ENCODE measurements at regions not wholly inside any gene's neighbourhood (a gene's known extent, or its start where the extent isn't known, plus 50 kb on each side); places are given as distances from the start of the nearest gene placed in this dataset.

DNA sequence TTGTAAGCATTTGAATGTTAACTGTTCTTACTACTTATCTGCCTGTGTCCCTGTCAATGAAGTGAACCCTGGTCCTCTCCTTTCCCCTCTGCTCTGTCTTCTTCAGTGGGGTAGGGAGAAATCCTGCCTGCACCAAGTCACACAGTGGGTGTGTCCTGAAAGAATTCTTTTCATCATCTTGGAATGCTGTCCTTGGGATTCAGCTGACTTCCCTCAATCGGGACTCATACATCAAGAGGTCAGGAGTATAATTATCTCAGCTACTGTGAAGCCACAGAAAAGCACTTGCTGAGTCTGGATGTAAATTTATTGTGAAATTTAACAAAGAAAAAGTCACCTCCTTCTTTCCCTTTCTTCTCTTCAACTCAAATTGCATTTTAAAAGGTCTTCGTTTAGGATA lies 328.5 kb downstream of the SOX4 start:
- H3K4me1 Mint-ChIP-seq (ENCODE audit: low read depth, unreplicated experiment): peaks cover 52% of the 10 kb centered on the region
- TF ChIP-seq, protein P1, sequence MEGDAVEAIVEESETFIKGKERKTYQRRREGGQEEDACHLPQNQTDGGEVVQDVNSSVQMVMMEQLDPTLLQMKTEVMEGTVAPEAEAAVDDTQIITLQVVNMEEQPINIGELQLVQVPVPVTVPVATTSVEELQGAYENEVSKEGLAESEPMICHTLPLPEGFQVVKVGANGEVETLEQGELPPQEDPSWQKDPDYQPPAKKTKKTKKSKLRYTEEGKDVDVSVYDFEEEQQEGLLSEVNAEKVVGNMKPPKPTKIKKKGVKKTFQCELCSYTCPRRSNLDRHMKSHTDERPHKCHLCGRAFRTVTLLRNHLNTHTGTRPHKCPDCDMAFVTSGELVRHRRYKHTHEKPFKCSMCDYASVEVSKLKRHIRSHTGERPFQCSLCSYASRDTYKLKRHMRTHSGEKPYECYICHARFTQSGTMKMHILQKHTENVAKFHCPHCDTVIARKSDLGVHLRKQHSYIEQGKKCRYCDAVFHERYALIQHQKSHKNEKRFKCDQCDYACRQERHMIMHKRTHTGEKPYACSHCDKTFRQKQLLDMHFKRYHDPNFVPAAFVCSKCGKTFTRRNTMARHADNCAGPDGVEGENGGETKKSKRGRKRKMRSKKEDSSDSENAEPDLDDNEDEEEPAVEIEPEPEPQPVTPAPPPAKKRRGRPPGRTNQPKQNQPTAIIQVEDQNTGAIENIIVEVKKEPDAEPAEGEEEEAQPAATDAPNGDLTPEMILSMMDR (IDR thresholded peaks at IDR 0.05; ENCODE audit: unreplicated experiment): no peak
- H3K27ac Mint-ChIP-seq (ENCODE audit: unreplicated experiment): no peak overlapping the region
- intact Hi-C loops (cut with micrococcal nuclease; ENCODE audit: unreplicated experiment): loop anchor here (2.0 to 10.0 kb wide), 2 partner anchors 37 to 963 kb away; no protein-coding TSS in a partner anchor
- no TSS peak for BruUV-seq (replicated peaks)
- DNase-seq: no peak
- H3K9me3 Mint-ChIP-seq (ENCODE audit: low read depth, unreplicated experiment): peaks cover 3% of the 10 kb centered on the region
- H3K4me3 Mint-ChIP-seq (ENCODE audit: low read depth, unreplicated experiment): no peak overlapping the region
- CTCF ChIA-PET: no interaction called here
- no peaks in the 10 kb centered on the region for H3K27me3 Mint-ChIP-seq (ENCODE audit: unreplicated experiment)
- H3K36me3 Mint-ChIP-seq (ENCODE audit: insufficient read depth, unreplicated experiment): peaks cover 13% of the 10 kb centered on the region

DNA sequence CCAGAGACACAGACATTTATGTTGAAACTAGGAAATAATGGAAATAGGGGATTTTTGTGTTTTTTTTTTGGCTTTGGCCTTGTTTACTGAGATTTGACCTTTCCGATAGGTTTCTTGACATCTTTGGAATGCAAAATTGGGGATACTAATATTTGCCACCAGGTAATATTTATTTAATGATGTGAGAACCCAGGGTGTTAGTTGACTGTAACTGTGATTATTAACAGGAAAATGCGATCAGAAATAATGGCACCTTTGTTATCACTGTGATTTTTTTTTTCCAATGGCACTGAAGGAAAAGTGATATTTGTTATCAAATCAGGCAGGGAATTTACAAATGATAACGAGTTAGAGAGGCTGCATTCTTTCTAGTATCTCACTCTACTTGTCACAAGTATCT lies 330.5 kb downstream of the SOX4 start:
- no TSS peak for BruUV-seq (replicated peaks)
- CTCF ChIA-PET: no interaction called here
- Mint-ChIP-seq H3K27ac (ENCODE audit: unreplicated experiment) (peak overlapping the region; percentile 62), H3K4me3 (ENCODE audit: low read depth, unreplicated experiment) (peak overlapping the region; percentile 6), H3K4me1 (ENCODE audit: low read depth, unreplicated experiment) (peaks cover 64% of the 10 kb centered on the region), H3K9me3 (ENCODE audit: low read depth, unreplicated experiment) (peaks cover 3% of the 10 kb centered on the region), H3K27me3 (ENCODE audit: unreplicated experiment) (no peaks in the 10 kb centered on the region), H3K36me3 (ENCODE audit: insufficient read depth, unreplicated experiment) (peaks cover 18% of the 10 kb centered on the region)
- DNase-seq: no peak
- TF ChIP-seq, protein P1 (IDR thresholded peaks at IDR 0.05; ENCODE audit: unreplicated experiment): no peak
- intact Hi-C loops (cut with micrococcal nuclease; ENCODE audit: unreplicated experiment): loop anchor here (2.0 to 10.0 kb wide), 3 partner anchors 193 to 961 kb away; no protein-coding TSS in a partner anchor

DNA sequence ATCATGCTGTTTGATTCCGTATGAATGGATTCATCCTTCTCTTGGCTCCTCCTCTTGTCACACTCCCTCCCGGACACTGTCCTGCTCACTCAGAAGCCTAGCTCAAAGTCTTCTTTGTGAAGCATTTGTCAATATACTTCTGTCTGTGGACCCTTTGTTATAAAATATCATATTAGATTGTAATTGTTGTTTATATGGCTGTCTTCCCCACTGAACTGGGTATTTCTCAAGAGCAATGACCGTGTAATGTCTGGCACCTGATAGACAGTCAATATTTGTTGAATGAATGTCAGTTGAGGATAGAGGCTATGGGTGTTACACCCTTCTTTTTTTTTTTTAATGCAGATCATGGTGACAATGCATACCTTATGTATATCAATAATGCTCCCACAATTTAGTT lies 335.3 kb downstream of the SOX4 start:
- CTCF ChIA-PET: interaction anchor here (0.6 to 1.6 kb wide), 4 partner anchors 8 to 294 kb away, joined by 3 to 6 read pairs (median 4); no protein-coding TSS in a partner anchor
- H3K9me3 Mint-ChIP-seq (ENCODE audit: low read depth, unreplicated experiment): peaks cover 6% of the 10 kb centered on the region
- no peaks in the 10 kb centered on the region for H3K27me3 Mint-ChIP-seq (ENCODE audit: unreplicated experiment)
- TF ChIP-seq, protein P1 (IDR thresholded peaks at IDR 0.05; ENCODE audit: unreplicated experiment): no peak
- intact Hi-C loops (cut with micrococcal nuclease; ENCODE audit: unreplicated experiment): loop anchor here (2.0 to 10.0 kb wide), 4 partner anchors 108 to 956 kb away; no protein-coding TSS in a partner anchor
- DNase-seq: no peak
- no peak overlapping the region for H3K4me3 Mint-ChIP-seq (ENCODE audit: low read depth, unreplicated experiment)
- BruUV-seq (replicated peaks): no TSS peak
- peak overlapping the region; percentile 78 for H3K27ac Mint-ChIP-seq (ENCODE audit: unreplicated experiment)
- peaks cover 14% of the 10 kb centered on the region for H3K36me3 Mint-ChIP-seq (ENCODE audit: insufficient read depth, unreplicated experiment)
- H3K4me1 Mint-ChIP-seq (ENCODE audit: low read depth, unreplicated experiment): peaks cover 58% of the 10 kb centered on the region

DNA sequence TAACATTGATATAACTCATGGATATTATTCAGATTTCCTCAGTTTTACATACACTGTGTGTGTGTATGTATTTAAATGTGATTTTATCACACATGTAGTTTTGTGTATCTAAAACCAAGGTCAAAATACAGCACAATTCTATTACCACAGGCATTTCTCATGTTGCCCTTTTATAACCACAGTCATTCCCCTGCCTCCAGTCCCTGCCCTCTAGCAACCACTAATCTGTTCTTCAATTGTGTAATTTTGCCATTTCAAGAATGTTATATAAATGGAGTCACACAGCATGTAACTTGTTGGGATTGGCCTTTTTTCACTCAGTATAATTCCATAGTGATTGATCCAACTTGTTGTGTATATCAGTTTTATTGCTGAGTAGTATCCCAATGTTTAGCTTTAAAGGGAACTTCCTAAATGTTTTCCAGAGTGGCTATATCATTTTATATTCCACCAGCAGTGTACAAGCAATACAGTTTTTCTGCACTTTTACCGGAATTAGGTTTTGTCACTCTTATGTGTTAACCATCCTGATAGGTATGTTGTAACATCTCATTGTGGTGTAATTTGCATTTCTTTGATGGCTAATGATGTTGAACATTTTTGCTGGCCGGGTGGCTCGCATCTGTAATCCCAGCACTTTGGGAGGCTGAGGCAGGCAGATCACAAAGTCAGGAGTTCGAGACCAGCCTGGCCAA lies 338.2 kb downstream of the SOX4 start:
- Mint-ChIP-seq H3K27me3 (ENCODE audit: unreplicated experiment) (no peaks in the 10 kb centered on the region), H3K4me1 (ENCODE audit: low read depth, unreplicated experiment) (peaks cover 42% of the 10 kb centered on the region), H3K27ac (ENCODE audit: unreplicated experiment) (no peak overlapping the region), H3K9me3 (ENCODE audit: low read depth, unreplicated experiment) (peaks cover 9% of the 10 kb centered on the region), H3K4me3 (ENCODE audit: low read depth, unreplicated experiment) (no peak overlapping the region), H3K36me3 (ENCODE audit: insufficient read depth, unreplicated experiment) (peaks cover 11% of the 10 kb centered on the region)
- CTCF ChIA-PET: no interaction called here
- DNase-seq: no peak
- TF ChIP-seq, protein P1 (IDR thresholded peaks at IDR 0.05; ENCODE audit: unreplicated experiment): no peak
- intact Hi-C loops (cut with micrococcal nuclease; ENCODE audit: unreplicated experiment): loop anchor here (5.0 kb wide), 1 partner anchor 1054 kb away; no protein-coding TSS in a partner anchor
- BruUV-seq (replicated peaks): no TSS peak

Data from Calu3 (cell line).